Loucy (cell line): ENCODE measurements at regions not wholly inside any gene's neighbourhood (a gene's known extent, or its start where the extent isn't known, plus 50 kb on each side); places are given as distances from the start of the nearest gene placed in this dataset.

Experiments
- H2AFZ ChIP-seq: fragments of 200-600 bp; sonication (generic); 2 replicates; pipeline ENCODE4 v1.6.0; 2016; ENCODE audit warnings: antibody characterized with exemption, mild to moderate bottlenecking, low read length, moderate library complexity
- H3F3A ChIP-seq: fragments of 200-600 bp; 2 replicates; pipeline ENCODE4 v1.6.0; 2016; ENCODE audit warnings: antibody characterized with exemption, low read depth, mild to moderate bottlenecking
- H3K27me3 ChIP-seq: fragments of 200-600 bp; sonication (generic); 2 replicates; pipeline ENCODE4 v1.6.1; 2014; ENCODE audit warnings: low read length, mild to moderate bottlenecking; ENCODE audit not compliant: insufficient read depth, poor library complexity, severe bottlenecking
- H3K36me3 ChIP-seq: fragments of 200-600 bp; sonication (generic); 2 replicates; pipeline ENCODE4 v1.6.1; 2016; ENCODE audit warnings: low read length; ENCODE audit not compliant: insufficient read depth
- H3K4me1 ChIP-seq: fragments of 200-600 bp; sonication (generic); 2 replicates; pipeline ENCODE4 v1.5.1; 2014; ENCODE audit warnings: low read length, mild to moderate bottlenecking; ENCODE audit not compliant: insufficient read depth, poor library complexity, severe bottlenecking
- H3K4me2 ChIP-seq: fragments of 200-600 bp; sonication (generic); 2 replicates; pipeline ENCODE4 v1.6.0; 2014; ENCODE audit warnings: antibody characterized with exemption, low read length, low read depth, mild to moderate bottlenecking; ENCODE audit not compliant: poor library complexity, severe bottlenecking
- H3K4me3 ChIP-seq: fragments of 200-600 bp; sonication (generic); 2 replicates; pipeline ENCODE4 v1.5.1; 2014; ENCODE audit warnings: low read length, mild to moderate bottlenecking, mixed read lengths; ENCODE audit not compliant: poor library complexity, severe bottlenecking
- H3K79me2 ChIP-seq: fragments of 200-600 bp; sonication (generic); 2 replicates; pipeline ENCODE4 v1.6.1; 2014; ENCODE audit warnings: low read length; ENCODE audit not compliant: insufficient read depth
- H3K9ac ChIP-seq: fragments of 200-600 bp; sonication (generic); 2 replicates; pipeline ENCODE4 v1.6.0; 2014; ENCODE audit warnings: mild to moderate bottlenecking, low read depth, low read length, moderate library complexity; ENCODE audit not compliant: poor library complexity, severe bottlenecking
- H3K9me2 ChIP-seq: fragments of 200-600 bp; sonication (generic); replicated peaks from 2 replicates; pipeline ENCODE4 v1.6.1; 2016; ENCODE audit warnings: low read depth, low read length, mixed read lengths
- H3K9me3 ChIP-seq: fragments of 200-600 bp; sonication (generic); 2 replicates; pipeline ENCODE4 v1.6.1; 2014; ENCODE audit warnings: mild to moderate bottlenecking, antibody characterized with exemption, low read length, low read depth; ENCODE audit not compliant: insufficient read depth
- H4K20me1 ChIP-seq: fragments of 200-600 bp; sonication (generic); 2 replicates; pipeline ENCODE4 v1.6.0; 2014; ENCODE audit warnings: antibody characterized with exemption, low read length, mild to moderate bottlenecking; ENCODE audit not compliant: insufficient read depth, poor library complexity, severe bottlenecking
- CTCF ChIP-seq: fragments of 200-600 bp; sonication (generic); conservative IDR thresholded peaks from 2 replicates; pipeline ENCODE4 v1.5.1; 2014; ENCODE audit warnings: mild to moderate bottlenecking, antibody characterized with exemption, low read length
- EZH2phosphoT487 ChIP-seq: fragments of 200-600 bp; IDR thresholded peaks from 2 replicates; pipeline ENCODE4 v1.6.1; 2018; ENCODE audit warnings: antibody characterized with exemption, mild to moderate bottlenecking, moderate library complexity, borderline replicate concordance

- Histone ChIP-seq H3K36me3 (no peaks in the 10 kb centered on the region), H3K4me1 (peaks cover 15% of the 10 kb centered on the region), H3K4me2 (no peak overlapping the region), H3K9me2 (no peaks in the 10 kb centered on the region), H3K27me3 (no peaks in the 10 kb centered on the region), H3K9ac (no peak overlapping the region), H3F3A (no peaks in the 10 kb centered on the region), H2AFZ (no peak overlapping the region), H4K20me1 (no peaks in the 10 kb centered on the region), H3K4me3 (no peak overlapping the region), H3K9me3 (no peaks in the 10 kb centered on the region), H3K79me2 (no peaks in the 10 kb centered on the region)
- TF ChIP-seq CTCF, result no peak; the same call in 1 of the 2 replicates
- no peak for TF ChIP-seq EZH2phosphoT487
Measured at GRCh38 chr5:57662991-57663390, 180.4 kb upstream of the ACTBL2 start.

GRCh38 chr5:57659886-57660285 is 177.3 kb upstream of the ACTBL2 start:
- Histone ChIP-seq H2AFZ (no peak overlapping the region), H3K36me3 (no peaks in the 10 kb centered on the region), H3K4me3 (no peak overlapping the region), H3K27me3 (no peaks in the 10 kb centered on the region), H3K4me1 (peaks cover 15% of the 10 kb centered on the region), H3K9ac (no peak overlapping the region), H3K9me2 (no peaks in the 10 kb centered on the region), H3K4me2 (no peak overlapping the region), H3F3A (no peaks in the 10 kb centered on the region), H3K9me3 (no peaks in the 10 kb centered on the region), H3K79me2 (no peaks in the 10 kb centered on the region), H4K20me1 (no peaks in the 10 kb centered on the region)
- no peak for TF ChIP-seq EZH2phosphoT487

- no peaks in the 10 kb centered on the region for H3K9me3 ChIP-seq
- no peaks in the 10 kb centered on the region for H3K79me2 ChIP-seq
- TF ChIP-seq EZH2phosphoT487, result no peak
- no peak for TF ChIP-seq CTCF
- no peaks in the 10 kb centered on the region for H3K27me3 ChIP-seq
- no peak overlapping the region for H3K9ac ChIP-seq
- peaks cover 15% of the 10 kb centered on the region for H3K4me1 ChIP-seq
- H3K4me2 ChIP-seq, result no peak overlapping the region
- H3K36me3 ChIP-seq, result no peaks in the 10 kb centered on the region
- H3K9me2 ChIP-seq, result no peaks in the 10 kb centered on the region
- H2AFZ ChIP-seq, result no peak overlapping the region
- no peaks in the 10 kb centered on the region for H4K20me1 ChIP-seq
- no peaks in the 10 kb centered on the region for H3F3A ChIP-seq
- H3K4me3 ChIP-seq, result no peak overlapping the region
Measured at GRCh38 chr5:57658018-57658417, 175.4 kb upstream of the ACTBL2 start.

- Histone ChIP-seq H3K9me2 (no peaks in the 10 kb centered on the region), H3K36me3 (no peaks in the 10 kb centered on the region), H3K79me2 (no peaks in the 10 kb centered on the region), H3F3A (no peaks in the 10 kb centered on the region), H3K4me1 (no peaks in the 10 kb centered on the region), H3K9ac (no peak overlapping the region), H3K4me3 (no peak overlapping the region), H3K9me3 (no peaks in the 10 kb centered on the region), H3K4me2 (no peak overlapping the region), H3K27me3 (no peaks in the 10 kb centered on the region), H2AFZ (no peak overlapping the region), H4K20me1 (no peaks in the 10 kb centered on the region)
- TF ChIP-seq EZH2phosphoT487, result no peak
- no peak for TF ChIP-seq CTCF
Measured at GRCh38 chr5:57655228-57655627, 172.6 kb upstream of the ACTBL2 start.
